Colonic mucosa (tissue), 4 donors: ENCODE measurements at regions not wholly inside any gene's neighbourhood (a gene's known extent, or its start where the extent isn't known, plus 50 kb on each side); places are given as distances from the start of the nearest gene placed in this dataset.

Experiments used
- DNase-seq: peaks from one replicate; pipeline ENCODE4 v3.0.0-alpha.2; 2020
- H3K27ac ChIP-seq: fragments of 200-600 bp; one replicate; pipeline ENCODE4 v1.8.0; 2021
- H3K27me3 ChIP-seq: fragments of 200-600 bp; one replicate; pipeline ENCODE4 v1.8.0; 2021
- H3K36me3 ChIP-seq: fragments of 200-600 bp; one replicate; pipeline ENCODE4 v1.8.0; 2021
- H3K4me1 ChIP-seq: fragments of 200-600 bp; one replicate; pipeline ENCODE4 v1.8.0; 2021; ENCODE audit warnings: mild to moderate bottlenecking
- H3K4me3 ChIP-seq: fragments of 200-600 bp; one replicate; pipeline ENCODE4 v1.8.0; 2021
- H3K9ac ChIP-seq, 2 donors: one replicate each; pipeline ENCODE4 v1.7.0; 2013; ENCODE audit warnings: control low read depth in 2 of 2, low read depth in 2 of 2, low read length in 2 of 2
- H3K9me3 ChIP-seq: fragments of 200-600 bp; one replicate; pipeline ENCODE4 v1.8.0; 2021
- intact Hi-C: fragments of 100-400 bp; cut with DNase I; formaldehyde crosslinking; loops from one replicate; pipeline ENCODE4 v1.14.1; 2022
- TF ChIP-seq, protein P1 (sequence below): fragments of 200-600 bp; IDR thresholded peaks from one replicate; pipeline ENCODE4 v1.8.0; 2022; ENCODE audit warnings: antibody characterized with exemption, mild to moderate bottlenecking
- donor health status: healthy.
- donor health status: DM: no; HTN: no; CAD: no.
- donor health status: DM: no; HTN: no; CAD: no.

DNA sequence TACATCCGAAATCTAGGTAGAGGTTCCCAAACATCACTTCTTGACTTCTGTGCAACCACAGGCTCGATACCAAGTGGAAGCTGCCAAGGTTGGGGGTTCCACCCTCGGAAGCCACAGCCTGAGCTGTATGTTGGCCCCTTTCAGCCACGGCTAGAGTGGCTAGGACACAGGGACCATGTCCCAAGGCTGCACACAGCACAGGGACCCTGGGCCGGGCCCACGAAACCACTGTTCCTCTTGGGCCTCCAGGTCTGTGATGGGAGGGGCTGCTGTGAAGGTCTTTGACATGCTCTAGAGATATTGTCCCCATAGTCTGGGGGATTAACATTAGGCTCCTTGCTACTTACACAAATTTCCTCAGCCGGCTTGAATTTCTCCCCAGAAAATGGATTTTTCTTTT is 460.6 kb downstream of the ISL1 start:
- intact Hi-C loops: no loop called here
- DNase-seq: no peak
- Histone ChIP-seq H3K9me3 (no peaks in the 10 kb centered on the region), H3K4me1 (no peaks in the 10 kb centered on the region), H3K27me3 (no peaks in the 10 kb centered on the region), H3K4me3 (no peak overlapping the region), H3K9ac (no peak overlapping the region), H3K27ac (no peak overlapping the region), H3K36me3 (no peaks in the 10 kb centered on the region)
- TF ChIP-seq, protein P1, sequence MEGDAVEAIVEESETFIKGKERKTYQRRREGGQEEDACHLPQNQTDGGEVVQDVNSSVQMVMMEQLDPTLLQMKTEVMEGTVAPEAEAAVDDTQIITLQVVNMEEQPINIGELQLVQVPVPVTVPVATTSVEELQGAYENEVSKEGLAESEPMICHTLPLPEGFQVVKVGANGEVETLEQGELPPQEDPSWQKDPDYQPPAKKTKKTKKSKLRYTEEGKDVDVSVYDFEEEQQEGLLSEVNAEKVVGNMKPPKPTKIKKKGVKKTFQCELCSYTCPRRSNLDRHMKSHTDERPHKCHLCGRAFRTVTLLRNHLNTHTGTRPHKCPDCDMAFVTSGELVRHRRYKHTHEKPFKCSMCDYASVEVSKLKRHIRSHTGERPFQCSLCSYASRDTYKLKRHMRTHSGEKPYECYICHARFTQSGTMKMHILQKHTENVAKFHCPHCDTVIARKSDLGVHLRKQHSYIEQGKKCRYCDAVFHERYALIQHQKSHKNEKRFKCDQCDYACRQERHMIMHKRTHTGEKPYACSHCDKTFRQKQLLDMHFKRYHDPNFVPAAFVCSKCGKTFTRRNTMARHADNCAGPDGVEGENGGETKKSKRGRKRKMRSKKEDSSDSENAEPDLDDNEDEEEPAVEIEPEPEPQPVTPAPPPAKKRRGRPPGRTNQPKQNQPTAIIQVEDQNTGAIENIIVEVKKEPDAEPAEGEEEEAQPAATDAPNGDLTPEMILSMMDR: no peak

DNA sequence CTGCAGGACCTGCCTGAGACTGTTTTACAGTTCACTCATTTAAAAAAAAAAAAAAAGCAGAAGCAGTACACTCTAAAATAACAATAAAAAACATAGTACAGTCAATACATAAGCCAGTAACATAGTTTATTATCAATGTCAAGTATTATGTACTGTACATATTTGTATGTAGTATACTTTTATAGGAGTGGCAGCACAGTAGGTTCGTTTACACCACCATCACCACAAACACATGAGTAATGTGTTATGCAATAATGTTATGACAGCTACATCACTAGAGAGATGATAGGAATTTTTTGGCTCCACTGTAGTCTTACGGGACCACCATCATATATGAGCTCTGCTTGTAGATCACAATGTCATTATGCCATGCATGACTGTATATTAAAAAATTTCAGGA is 462.8 kb downstream of the ISL1 start:
- Histone ChIP-seq H3K27ac (no peak overlapping the region), H3K27me3 (no peaks in the 10 kb centered on the region), H3K36me3 (no peaks in the 10 kb centered on the region), H3K9ac (no peak overlapping the region), H3K4me1 (no peaks in the 10 kb centered on the region), H3K9me3 (no peaks in the 10 kb centered on the region), H3K4me3 (no peak overlapping the region)
- intact Hi-C loops: no loop called here
- TF ChIP-seq, protein P1: no peak
- no peak for DNase-seq

DNA sequence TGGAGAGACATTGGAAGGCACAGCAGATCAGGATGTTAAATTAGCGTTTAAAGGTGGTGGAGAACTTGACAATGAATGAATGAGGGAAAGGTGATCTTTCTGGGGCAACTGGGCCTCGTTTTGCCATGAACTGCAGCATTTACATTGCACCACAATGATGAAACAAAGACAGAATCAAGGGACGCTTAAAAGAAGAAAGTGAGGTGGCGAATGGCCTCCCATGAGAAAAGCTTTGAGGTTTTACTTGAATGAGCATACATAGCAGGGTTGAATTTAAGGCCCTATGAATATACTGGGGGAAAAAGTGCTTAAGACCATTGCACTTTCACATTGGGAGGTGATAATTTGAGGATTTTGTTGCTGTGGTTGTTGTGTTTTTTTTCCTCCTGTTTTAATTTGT is 476.4 kb downstream of the ISL1 start:
- TF ChIP-seq, protein P1: no peak
- intact Hi-C loops: no loop called here
- Histone ChIP-seq H3K27ac (no peak overlapping the region), H3K27me3 (no peaks in the 10 kb centered on the region), H3K36me3 (no peaks in the 10 kb centered on the region), H3K4me3 (no peak overlapping the region), H3K9ac (no peak overlapping the region), H3K4me1 (no peaks in the 10 kb centered on the region), H3K9me3 (no peaks in the 10 kb centered on the region)
- DNase-seq: no peak

DNA sequence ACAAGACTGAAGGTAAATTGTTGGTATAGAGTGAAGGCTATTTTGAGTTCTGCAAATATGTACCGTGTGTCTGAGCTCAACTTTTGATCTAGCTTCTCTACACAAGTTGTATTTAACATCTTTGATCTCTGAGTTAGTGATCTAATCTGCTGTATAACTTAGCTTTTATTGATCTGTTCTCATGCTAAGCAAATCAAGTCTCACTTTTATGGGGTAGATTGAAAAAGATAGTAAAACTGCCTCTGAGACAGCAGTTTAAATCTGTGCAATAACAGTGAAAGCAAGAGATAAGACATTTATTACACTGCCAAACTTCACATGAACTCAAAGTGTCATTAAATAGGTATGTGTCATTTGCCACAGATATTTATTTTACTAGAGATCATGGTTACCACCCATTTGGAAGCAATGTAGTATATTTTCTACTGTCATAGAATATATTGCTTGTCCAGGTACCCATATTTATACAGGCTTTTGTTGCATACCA is 477.3 kb downstream of the ISL1 start:
- TF ChIP-seq, protein P1: no peak
- H3K9me3 ChIP-seq: no peaks in the 10 kb centered on the region
- no peak overlapping the region for H3K4me3 ChIP-seq
- intact Hi-C loops: no loop called here
- no peak overlapping the region for H3K9ac ChIP-seq
- no peaks in the 10 kb centered on the region for H3K36me3 ChIP-seq
- H3K4me1 ChIP-seq: no peaks in the 10 kb centered on the region
- no peaks in the 10 kb centered on the region for H3K27me3 ChIP-seq
- H3K27ac ChIP-seq: no peak overlapping the region
- no peak for DNase-seq

DNA sequence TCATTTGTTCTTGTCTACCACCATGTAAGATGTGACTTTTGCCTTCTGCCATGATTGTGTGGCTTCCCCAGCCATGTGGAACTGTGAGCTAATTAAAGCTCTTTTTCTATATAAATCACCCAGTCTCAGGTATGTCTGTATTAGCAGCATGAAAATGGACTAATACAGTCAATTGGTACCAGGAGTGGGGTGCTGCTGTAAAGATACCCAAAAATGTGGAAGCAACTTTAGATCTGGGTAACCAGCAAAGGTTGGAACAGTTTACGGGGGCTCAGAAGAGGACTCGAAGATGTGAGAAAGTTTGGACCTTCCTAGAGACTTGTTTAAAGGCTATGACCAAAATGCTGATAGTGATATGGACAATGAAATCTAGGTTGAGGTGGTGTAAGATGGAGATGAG is 488.9 kb downstream of the ISL1 start:
- TF ChIP-seq, protein P1: no peak
- intact Hi-C loops: no loop called here
- no peaks in the 10 kb centered on the region for H3K9me3 ChIP-seq
- H3K4me1 ChIP-seq: no peaks in the 10 kb centered on the region
- H3K4me3 ChIP-seq: no peak overlapping the region
- no peak for DNase-seq
- H3K36me3 ChIP-seq: no peaks in the 10 kb centered on the region
- H3K9ac ChIP-seq: no peak overlapping the region
- no peaks in the 10 kb centered on the region for H3K27me3 ChIP-seq
- H3K27ac ChIP-seq: no peak overlapping the region

DNA sequence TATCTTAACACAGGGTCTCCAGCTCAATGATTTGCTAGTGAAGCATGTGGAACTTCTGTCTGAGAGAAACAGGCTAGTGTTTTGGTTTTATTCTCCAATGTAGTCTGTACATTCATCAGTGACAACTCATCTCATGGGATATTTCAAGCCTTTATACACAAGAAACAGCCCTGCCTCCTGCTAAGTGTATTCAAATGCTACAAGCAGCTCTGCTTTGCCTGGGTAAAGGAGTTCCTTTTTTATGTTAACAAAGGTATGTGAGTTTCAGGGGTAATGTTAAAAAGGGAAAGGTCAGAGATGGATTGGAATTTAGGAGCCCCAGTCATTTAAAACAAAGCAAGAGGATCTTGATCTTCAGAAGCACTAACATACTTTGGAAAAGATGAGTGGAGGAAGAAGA is 498.7 kb downstream of the ISL1 start:
- no peaks in the 10 kb centered on the region for H3K4me1 ChIP-seq
- H3K27ac ChIP-seq: no peak overlapping the region
- DNase-seq: no peak
- H3K9ac ChIP-seq: no peak overlapping the region
- intact Hi-C loops: no loop called here
- no peaks in the 10 kb centered on the region for H3K27me3 ChIP-seq
- no peak overlapping the region for H3K4me3 ChIP-seq
- H3K9me3 ChIP-seq: no peaks in the 10 kb centered on the region
- TF ChIP-seq, protein P1: no peak
- H3K36me3 ChIP-seq: no peaks in the 10 kb centered on the region
